H1 (cell line): ENCODE measurements at regions not wholly inside any gene's neighbourhood (a gene's known extent, or its start where the extent isn't known, plus 50 kb on each side); places are given as distances from the start of the nearest gene placed in this dataset.

ENCODE experiments used
- CEBPB ChIP-seq: IDR thresholded peaks from 2 replicates; pipeline ENCODE4 v1.6.1; 2012; ENCODE audit warnings: low read depth, low read length
- HDAC2 ChIP-seq, 2 experiments: fragments of 300-600 bp in 1 of 2; sonication (generic) in 1 of 2; IDR thresholded peaks; 2 replicates each; pipeline ENCODE4 v1.6.1; 2011 to 2012; ENCODE audit warnings: low read depth in 2 of 2, low read length in 2 of 2, mild to moderate bottlenecking in 2 of 2, moderate library complexity in 2 of 2, borderline replicate concordance in 1 of 2, inconsistent platforms in 1 of 2
- POLR2AphosphoS5 ChIP-seq: IDR thresholded peaks from 2 replicates; pipeline ENCODE4 v1.6.1; 2011; ENCODE audit warnings: low read depth, low read length
- TF ChIP-seq, protein P1 (sequence below): IDR thresholded peaks from 2 replicates; pipeline ENCODE4 v1.6.1; 2012; ENCODE audit warnings: low read length, inconsistent platforms
- TF ChIP-seq, protein P2 (sequence below): IDR thresholded peaks from 2 replicates; pipeline ENCODE4 v1.6.1; 2012; ENCODE audit warnings: inconsistent platforms

DNA sequence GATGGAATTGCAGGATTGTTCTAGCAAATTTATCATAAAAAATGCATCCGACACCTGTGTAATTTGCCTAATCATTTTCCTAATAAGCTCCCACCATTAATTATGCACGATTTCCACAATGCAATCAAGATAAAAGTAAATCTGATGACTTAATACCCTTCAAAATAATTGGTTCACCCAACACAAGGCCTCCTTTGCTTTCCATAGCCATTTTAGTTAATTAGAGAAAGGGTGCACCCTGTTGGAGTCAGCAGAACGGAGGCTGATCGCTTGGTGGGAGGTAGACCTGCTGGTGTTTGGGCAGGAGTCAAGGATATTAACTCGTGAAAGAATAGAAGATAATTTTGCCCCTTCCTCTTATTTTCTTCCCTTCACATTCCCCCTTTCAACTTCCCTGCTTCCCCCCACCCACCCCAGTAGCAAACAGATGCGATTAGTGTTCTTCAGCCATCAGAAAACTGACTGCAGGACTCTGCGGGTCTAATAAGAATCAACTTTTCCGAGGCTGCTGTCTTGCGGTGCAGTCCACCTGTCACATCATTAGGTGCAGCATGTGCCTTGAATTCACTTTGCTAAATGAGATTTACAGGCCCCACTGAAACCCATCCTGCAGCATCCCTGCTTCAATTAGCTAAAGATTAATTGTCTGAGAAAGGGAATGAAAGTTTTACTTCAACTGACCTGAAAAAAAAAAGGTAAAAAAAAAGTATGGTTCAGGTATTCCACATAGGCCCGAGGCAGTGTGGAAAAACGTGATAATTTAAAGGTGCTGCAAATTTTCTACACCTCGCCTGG is 553.7 kb upstream of the LMO3 start:
- no peak for TF ChIP-seq CEBPB
- no peak for TF ChIP-seq HDAC2 (IDR thresholded peaks at IDR 0.05; ENCODE audit: borderline replicate concordance in 1 of 2, low read depth in 2 of 2, low read length in 2 of 2)
- no peak for TF ChIP-seq POLR2AphosphoS5
- TF ChIP-seq, protein P1, sequence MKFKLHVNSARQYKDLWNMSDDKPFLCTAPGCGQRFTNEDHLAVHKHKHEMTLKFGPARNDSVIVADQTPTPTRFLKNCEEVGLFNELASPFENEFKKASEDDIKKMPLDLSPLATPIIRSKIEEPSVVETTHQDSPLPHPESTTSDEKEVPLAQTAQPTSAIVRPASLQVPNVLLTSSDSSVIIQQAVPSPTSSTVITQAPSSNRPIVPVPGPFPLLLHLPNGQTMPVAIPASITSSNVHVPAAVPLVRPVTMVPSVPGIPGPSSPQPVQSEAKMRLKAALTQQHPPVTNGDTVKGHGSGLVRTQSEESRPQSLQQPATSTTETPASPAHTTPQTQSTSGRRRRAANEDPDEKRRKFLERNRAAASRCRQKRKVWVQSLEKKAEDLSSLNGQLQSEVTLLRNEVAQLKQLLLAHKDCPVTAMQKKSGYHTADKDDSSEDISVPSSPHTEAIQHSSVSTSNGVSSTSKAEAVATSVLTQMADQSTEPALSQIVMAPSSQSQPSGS, result no peak
- TF ChIP-seq, protein P2, sequence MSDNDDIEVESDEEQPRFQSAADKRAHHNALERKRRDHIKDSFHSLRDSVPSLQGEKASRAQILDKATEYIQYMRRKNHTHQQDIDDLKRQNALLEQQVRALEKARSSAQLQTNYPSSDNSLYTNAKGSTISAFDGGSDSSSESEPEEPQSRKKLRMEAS, result no peak
